Esophagus muscularis mucosa (tissue), 4 donors: ENCODE measurements at regions not wholly inside any gene's neighbourhood (a gene's known extent, or its start where the extent isn't known, plus 50 kb on each side); places are given as distances from the start of the nearest gene placed in this dataset.

Source experiments
- DNase-seq: peaks from one replicate; pipeline ENCODE4 v3.0.0-alpha.2; 2017; ENCODE audit errors: extremely low spot score
- H3K27ac ChIP-seq, 4 donors: fragments of 200-600 bp; sonication (generic); replicated peaks in 1 of 4; 1 replicate in 3 of 4; 2 replicates in 1 of 4; pipeline ENCODE4 v1.5.1; 2016 to 2019; ENCODE audit warnings: mild to moderate bottlenecking in 1 of 4
- H3K27me3 ChIP-seq, 4 donors: fragments of 200-600 bp; sonication (generic); one replicate each; pipeline versions ENCODE4 v1.5.1 to v1.6.0; 2016 to 2019
- H3K36me3 ChIP-seq, 4 donors: fragments of 200-600 bp; sonication (generic); one replicate each; pipeline ENCODE4 v1.5.1; 2016 to 2019
- H3K4me1 ChIP-seq, 4 donors: fragments of 200-600 bp; sonication (generic); one replicate each; pipeline ENCODE4 v1.5.1; 2016 to 2019
- H3K4me3 ChIP-seq, 4 donors: fragments of 200-600 bp; sonication (generic); 1 replicate in 2 of 4; 2 replicates in 2 of 4; pipeline ENCODE4 v1.5.1; 2016 to 2019; ENCODE audit warnings: mild to moderate bottlenecking in 4 of 4, moderate library complexity in 1 of 4
- H3K9me3 ChIP-seq, 4 donors: fragments of 200-600 bp; sonication (generic); 1 replicate in 3 of 4; 2 replicates in 1 of 4; pipeline ENCODE4 v1.5.1; 2016 to 2019
- CTCF ChIP-seq, 3 experiments: fragments of 200-600 bp in 2 of 3; fragments of 450-650 bp in 1 of 3; sonication (generic) in 2 of 3; IDR thresholded peaks; one replicate each; pipeline ENCODE4 v1.5.1; 2017 to 2019; ENCODE audit warnings: antibody characterized with exemption in 3 of 3, mild to moderate bottlenecking in 2 of 3, moderate library complexity in 1 of 3
- EP300 ChIP-seq: sonication (generic); formaldehyde crosslinking; IDR thresholded peaks from one replicate; pipeline ENCODE4 v1.6.1; 2017; ENCODE audit warnings: antibody characterized with exemption
- POLR2A ChIP-seq: fragments of 450-650 bp; IDR thresholded peaks from one replicate; pipeline ENCODE4 v1.6.1; 2017; ENCODE audit warnings: antibody characterized with exemption, moderate library complexity, mild to moderate bottlenecking, low read depth
- POLR2AphosphoS5 ChIP-seq, 2 donors: sonication (generic); formaldehyde crosslinking; IDR thresholded peaks; one replicate each; pipeline ENCODE4 v1.6.1; 2017; ENCODE audit warnings: antibody characterized with exemption in 2 of 2
- WGBS: methylation state at CpG from one replicate; pipeline ENCODE4 v1.1.5; 2018; 5-methylcytosine and 5-hydroxymethylcytosine counted together
- intact Hi-C: fragments of 100-400 bp; cut with DNase I; formaldehyde crosslinking; loops from one replicate; pipeline ENCODE4 v1.15.1; 2023

GRCh38 chr6:169042061-169042460 is 211.6 kb downstream of the THBS2 start:
- WGBS = 91% methylated on average over 5 of the region's 5 CpGs
- no peak for DNase-seq
- Histone ChIP-seq H3K36me3 (no peaks in the 10 kb centered on the region), H3K4me1 (peaks cover 0 to 23% (median 5%) of the 10 kb centered on the region in 4 donors), H3K27me3 (no peaks in the 10 kb centered on the region), H3K4me3 (no peak overlapping the region), H3K27ac (no peak overlapping the region), H3K9me3 (peaks cover 0 to 10% (median 2%) of the 10 kb centered on the region in 4 donors)
- intact Hi-C loops = no loop called here
- TF ChIP-seq POLR2A (no peak), EP300 (no peak), POLR2AphosphoS5 (IDR thresholded peaks at IDR 0.05) (no peak), CTCF (IDR thresholded peaks at IDR 0.05) (no peak)

GRCh38 chr6:169041078-169041477 is 212.6 kb downstream of the THBS2 start:
- Histone ChIP-seq H3K36me3 (no peaks in the 10 kb centered on the region), H3K9me3 (peaks cover 0 to 10% (median 2%) of the 10 kb centered on the region in 4 donors), H3K4me3 (no peak overlapping the region), H3K4me1 (peaks cover 0 to 14% (median under 1%) of the 10 kb centered on the region in 4 donors), H3K27me3 (no peaks in the 10 kb centered on the region), H3K27ac (no peak overlapping the region)
- 93% methylated on average over 8 of the region's 9 CpGs for WGBS
- intact Hi-C loops = no loop called here
- TF ChIP-seq CTCF (IDR thresholded peaks at IDR 0.05) (no peak), POLR2A (no peak), POLR2AphosphoS5 (IDR thresholded peaks at IDR 0.05) (no peak), EP300 (no peak)
- no peak for DNase-seq

GRCh38 chr6:169038691-169039090 is 215.0 kb downstream of the THBS2 start:
- no peaks in the 10 kb centered on the region for H3K27me3 ChIP-seq
- H3K9me3 ChIP-seq = peaks cover 0 to 10% (median 2%) of the 10 kb centered on the region in 4 donors
- no peaks in the 10 kb centered on the region for H3K36me3 ChIP-seq
- H3K4me3 ChIP-seq = no peak overlapping the region
- peaks cover 0 to 9% (median 9%) of the 10 kb centered on the region in 4 donors for H3K4me1 ChIP-seq
- no peak for TF ChIP-seq POLR2A
- no peak for TF ChIP-seq CTCF (IDR thresholded peaks at IDR 0.05)
- no peak for TF ChIP-seq EP300
- no peak for TF ChIP-seq POLR2AphosphoS5 (IDR thresholded peaks at IDR 0.05)
- no peak for DNase-seq
- no peak overlapping the region for H3K27ac ChIP-seq
- WGBS = 91% methylated on average over 1 of the region's 1 CpG
- intact Hi-C loops = no loop called here

GRCh38 chr6:169035385-169036240 is 218.0 kb downstream of the THBS2 start:
- Histone ChIP-seq H3K4me3 (no peak overlapping the region), H3K36me3 (no peaks in the 10 kb centered on the region), H3K9me3 (peaks cover 0 to 10% (median 2%) of the 10 kb centered on the region in 4 donors), H3K27me3 (no peaks in the 10 kb centered on the region), H3K27ac (no peak overlapping the region), H3K4me1 (peaks cover 0 to 16% (median 12%) of the 10 kb centered on the region in 4 donors)
- intact Hi-C loops = no loop called here
- TF ChIP-seq POLR2AphosphoS5 (IDR thresholded peaks at IDR 0.05) (no peak), EP300 (no peak), CTCF (IDR thresholded peaks at IDR 0.05) (no peak), POLR2A (no peak)
- no peak for DNase-seq
- 51% methylated on average over 8 of the region's 8 CpGs for whole genome bisulfite sequencing
